GM19372 (cell line): ENCODE measurements at regions not wholly inside any gene's neighbourhood (a gene's known extent, or its start where the extent isn't known, plus 50 kb on each side); places are given as distances from the start of the nearest gene placed in this dataset.

Source experiments
- ATAC-seq: cut with Tn5 transposase; IDR thresholded peaks from one replicate; pipeline ENCODE4 v1.9.1; 2021; ENCODE audit warnings: mild to moderate bottlenecking, low read depth, moderate library complexity; ENCODE audit not compliant: unreplicated experiment

- ATAC-seq, result no peak
Measured at GRCh38 chr6:170102038-170102437, 188.8 kb downstream of the DLL1 start.

DNA sequence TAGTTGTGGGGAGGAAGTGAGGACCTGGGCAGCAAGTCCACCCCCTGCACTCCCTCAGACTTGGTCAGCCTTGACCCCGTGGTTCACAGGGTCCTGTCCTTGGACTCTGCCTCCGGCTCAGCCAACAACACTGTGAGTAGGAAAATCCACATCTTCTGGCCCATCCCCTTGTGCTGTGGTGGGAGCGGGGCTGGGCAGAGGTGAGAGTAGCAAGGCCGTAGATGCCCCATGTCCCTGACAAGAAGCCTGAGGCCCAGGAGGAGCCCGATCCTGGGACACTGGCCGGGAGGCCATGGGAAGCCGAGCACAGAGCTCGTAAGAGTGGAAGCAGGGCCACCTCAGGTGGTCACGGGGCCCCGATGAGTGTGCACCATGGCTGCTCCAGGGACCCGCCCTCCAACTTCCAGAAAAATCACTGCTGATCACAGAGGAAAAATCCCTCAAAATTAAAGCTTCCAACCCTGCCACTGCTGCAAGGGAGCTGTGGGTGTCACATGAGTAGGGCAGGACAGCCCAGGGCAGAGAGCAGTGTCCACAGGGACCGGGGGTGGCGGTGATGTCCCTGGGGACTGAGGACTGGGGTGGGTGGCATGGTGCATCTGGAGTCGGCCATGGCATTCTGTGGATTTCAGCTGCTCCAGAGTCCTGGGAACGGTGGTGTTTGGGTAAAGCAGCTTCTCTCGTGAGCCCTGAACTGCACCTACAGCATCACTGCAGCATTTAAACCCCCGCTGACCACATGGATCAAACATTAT, 189.4 kb downstream of the DLL1 start:
- ATAC-seq, result no peak

GRCh38 chr6:170100046-170100445, 190.8 kb downstream of the DLL1 start:
- ATAC-seq, result no peak

- no peak for ATAC-seq
Measured at GRCh38 chr6:170099387-170099786, 191.5 kb downstream of the DLL1 start.

- no peak for ATAC-seq
Measured at GRCh38 chr6:170098428-170099170, 192.3 kb downstream of the DLL1 start.

DNA sequence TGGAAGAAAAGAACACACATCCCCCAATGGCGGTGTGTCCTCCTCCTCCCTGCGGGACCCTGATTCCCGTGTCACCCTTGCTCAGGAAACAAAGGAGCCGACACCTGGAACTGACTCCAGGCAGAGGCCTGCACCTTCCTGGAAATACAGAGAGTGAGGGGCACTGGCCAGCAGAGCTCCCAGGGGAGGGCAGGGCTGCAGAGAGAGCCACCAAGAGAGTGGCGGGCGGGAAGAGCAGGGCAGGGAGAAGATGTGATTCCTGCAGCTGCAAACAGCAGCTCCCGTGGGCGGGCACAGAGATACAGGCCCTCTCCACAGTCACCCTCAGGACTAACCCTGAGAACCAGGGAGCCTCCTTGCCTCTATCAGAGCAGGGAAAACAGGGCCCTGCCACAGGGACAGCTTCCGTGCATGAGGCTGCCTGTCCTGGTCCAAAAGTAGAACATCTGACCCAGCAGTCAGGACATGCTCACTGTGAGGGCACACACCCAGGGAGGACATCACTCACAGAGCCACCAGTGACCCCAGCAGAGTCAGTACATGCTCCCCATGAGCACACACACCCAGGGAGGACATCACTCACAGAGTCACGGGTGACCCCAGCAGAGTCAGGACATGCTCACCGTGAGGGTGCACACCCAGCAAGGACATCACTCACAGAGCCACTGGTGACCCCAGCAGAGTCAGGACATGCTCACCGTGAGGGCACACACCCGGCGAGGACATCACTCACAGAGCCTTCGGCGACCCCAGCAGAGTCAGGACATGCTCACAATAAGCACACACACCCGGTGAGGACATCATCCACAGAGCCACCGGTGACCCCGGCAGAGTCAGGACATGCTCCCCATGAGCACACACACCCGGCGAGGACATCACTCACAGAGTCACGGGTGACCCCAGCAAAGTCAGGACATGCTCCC, 193.1 kb downstream of the DLL1 start:
- no peak for ATAC-seq

- ATAC-seq, result no peak
Measured at GRCh38 chr6:170096803-170097504, 193.9 kb downstream of the DLL1 start.

DNA sequence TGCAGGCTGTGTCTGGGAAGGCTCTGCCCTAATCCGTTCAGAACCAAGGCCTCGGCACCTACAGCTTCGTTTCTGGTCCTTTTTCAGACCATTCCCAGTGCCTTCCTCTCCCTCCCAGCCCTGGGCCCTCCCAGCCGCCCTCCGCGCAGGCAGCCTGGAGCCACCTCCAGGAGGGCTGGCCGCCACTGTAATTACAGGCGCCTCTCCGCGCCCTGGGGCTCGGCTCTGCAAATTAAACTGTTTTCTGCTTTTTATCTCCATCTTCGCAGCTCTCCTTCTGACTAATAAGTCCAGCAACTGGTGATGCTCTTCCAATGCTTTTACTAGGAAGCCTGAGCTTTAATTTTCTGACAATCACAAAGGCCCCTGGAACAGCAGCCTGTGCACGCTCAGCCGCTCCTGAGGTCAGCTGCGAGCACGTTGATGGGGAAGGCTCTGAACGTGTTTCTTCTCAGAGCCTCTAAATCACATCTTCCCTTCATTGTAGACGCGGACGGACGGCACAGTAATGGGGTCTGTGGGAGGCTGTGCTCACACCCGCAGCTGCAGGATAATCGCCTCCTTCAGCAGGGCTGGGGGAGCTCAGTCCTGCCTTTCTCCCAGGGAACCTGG, 194.6 kb downstream of the DLL1 start:
- ATAC-seq, result no peak

DNA sequence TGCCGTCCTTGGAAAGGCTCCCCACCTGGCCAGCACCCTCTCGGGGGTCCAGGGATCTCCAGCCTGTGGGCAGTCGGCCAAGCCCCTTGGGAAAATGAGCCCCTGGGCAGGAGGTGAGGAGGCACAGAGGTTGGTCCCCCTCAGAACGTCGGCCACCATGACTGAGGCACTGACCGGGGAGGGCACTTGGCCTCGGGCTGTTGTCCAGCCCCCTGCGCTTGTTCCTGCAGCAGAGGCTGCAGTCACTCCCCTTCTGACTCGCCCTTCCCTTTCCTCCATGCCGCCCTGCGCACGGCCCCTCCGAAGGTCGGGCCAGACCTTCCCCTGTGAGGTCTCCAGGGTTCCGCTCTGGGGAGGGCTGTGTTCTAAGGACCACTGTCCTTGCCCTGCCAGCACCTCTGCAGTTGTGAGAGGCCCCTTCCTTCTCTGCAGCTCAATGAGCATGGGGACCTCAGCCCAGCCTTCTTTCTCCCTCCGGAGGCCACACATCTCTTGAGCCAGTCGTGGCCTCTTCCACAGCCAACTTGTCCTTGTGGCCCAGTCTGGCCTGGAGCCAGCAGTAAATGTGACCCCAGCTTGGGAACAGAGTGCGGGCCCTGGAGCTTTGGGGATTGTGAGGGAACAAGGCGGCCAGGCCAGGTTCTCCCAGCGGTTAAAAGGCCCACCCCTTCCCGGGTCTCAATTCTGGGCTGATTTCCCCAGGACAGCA, 195.5 kb downstream of the DLL1 start:
- ATAC-seq, result no peak

GRCh38 chr6:170094686-170095272, 196.1 kb downstream of the DLL1 start:
- ATAC-seq, result no peak

DNA sequence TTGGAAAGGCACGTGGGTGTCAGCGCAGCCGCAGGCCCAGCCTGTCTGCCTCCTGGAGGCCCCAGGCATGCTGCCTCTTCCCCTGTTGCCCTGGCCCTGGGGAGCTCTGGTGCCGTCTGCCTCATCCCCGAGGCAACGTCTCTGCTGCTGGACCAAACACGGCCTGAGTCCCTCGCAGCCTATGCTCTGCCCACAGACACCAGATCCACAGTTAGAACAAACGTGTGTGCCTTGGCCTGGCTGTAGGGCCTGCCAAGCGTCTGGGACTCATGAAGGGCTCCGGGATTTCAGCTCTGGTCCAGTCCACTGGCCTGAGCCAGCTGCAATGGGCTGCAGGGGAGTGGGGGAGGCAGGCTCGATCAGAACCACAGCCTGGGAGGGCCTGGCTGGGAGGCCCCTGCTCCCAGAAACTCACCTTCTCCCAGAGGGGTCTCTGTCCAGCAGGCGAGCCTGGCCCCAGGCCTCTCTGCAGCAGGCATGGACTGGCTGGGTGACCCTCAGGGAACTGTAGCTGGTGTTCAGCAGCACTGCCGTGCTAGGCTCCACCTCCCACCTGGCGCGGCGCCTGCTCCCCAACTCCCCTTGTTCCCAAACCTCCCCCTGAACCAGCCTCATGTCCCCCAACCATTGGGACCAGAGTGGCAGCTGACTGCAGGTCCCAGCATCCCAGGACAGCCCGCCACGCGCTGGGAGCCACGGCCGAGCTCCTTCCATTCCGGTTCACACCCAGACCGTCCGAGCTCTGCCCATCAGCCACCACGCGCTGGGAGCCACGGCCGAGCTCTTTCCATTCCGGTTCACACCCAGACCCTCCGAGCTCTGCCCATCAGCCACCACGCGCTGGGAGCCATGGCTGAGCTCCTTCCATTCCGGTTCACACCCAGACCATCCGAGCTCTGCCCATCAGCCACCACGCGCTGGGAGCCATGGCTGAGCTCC, 197.0 kb downstream of the DLL1 start:
- ATAC-seq, result no peak

GRCh38 chr6:170093276-170093657, 197.6 kb downstream of the DLL1 start:
- no peak for ATAC-seq

DNA sequence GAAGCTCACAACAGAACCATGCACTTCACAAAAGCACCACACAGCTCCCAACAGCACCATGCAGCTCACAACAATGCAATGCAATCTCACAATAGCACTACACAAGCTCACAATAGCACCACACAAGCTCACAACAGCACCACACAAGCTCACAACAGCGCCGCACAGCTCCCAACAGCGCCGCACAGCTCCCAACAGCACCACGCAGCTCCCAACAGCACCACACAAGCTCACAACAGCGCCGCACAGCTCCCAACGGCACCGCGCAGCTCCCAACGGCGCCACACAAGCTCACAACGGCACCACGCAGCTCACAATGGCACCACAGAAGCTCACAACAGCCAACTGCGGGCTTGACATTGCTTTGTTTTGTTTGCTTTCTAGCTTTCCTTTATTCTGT, 198.1 kb downstream of the DLL1 start:
- ATAC-seq, result no peak

GRCh38 chr6:170091639-170092579, 199.0 kb downstream of the DLL1 start:
- ATAC-seq, result no peak

GRCh38 chr6:170091000-170091638, 199.8 kb downstream of the DLL1 start:
- ATAC-seq, result no peak

GRCh38 chr6:170090561-170090960, 200.3 kb downstream of the DLL1 start:
- ATAC-seq, result no peak
